Ovary (tissue), 3 donors: ENCODE measurements at regions not wholly inside any gene's neighbourhood (a gene's known extent, or its start where the extent isn't known, plus 50 kb on each side); places are given as distances from the start of the nearest gene placed in this dataset.

ENCODE experiments used
- CTCF ChIP-seq, 3 donors: fragments of 450-650 bp in 2 of 3; fragments of 200-600 bp in 1 of 3; IDR thresholded peaks; one replicate each; pipeline versions ENCODE4 v1.5.1 to v1.8.0; 2016 to 2022; ENCODE audit warnings: antibody characterized with exemption in 3 of 3, mild to moderate bottlenecking in 1 of 3
- POLR2A ChIP-seq: fragments of 450-650 bp; IDR thresholded peaks from one replicate; pipeline ENCODE4 v1.6.1; 2017; ENCODE audit warnings: antibody characterized with exemption, mild to moderate bottlenecking, moderate library complexity
- donor health status: DM: no; HTN: no; CAD: no.

DNA sequence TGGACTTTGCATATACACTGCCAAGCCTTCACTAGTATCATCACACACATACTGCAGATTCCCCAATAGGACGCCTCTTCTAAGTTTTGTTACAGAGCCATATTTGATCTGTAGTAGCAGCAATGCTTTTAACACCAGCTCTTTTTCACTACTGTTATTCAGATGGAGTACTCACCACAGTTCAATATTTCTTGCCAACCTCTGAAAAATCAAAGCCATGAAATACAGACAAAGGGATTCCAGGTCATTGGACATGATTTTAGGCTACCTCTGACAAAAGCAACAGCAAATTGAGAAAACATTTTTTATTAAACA lies 390.7 kb upstream of the ADGRL3 start:
- TF ChIP-seq CTCF (IDR thresholded peaks at IDR 0.05) (no peak), POLR2A (no peak)
